T-helper 17 cell (primary cell): ENCODE measurements at regions not wholly inside any gene's neighbourhood (a gene's known extent, or its start where the extent isn't known, plus 50 kb on each side); places are given as distances from the start of the nearest gene placed in this dataset.

Experiments
- ATAC-seq: fragments of 150-1000 bp; cut with Tn5 transposase; 2 replicates; pipeline ENCODE4 v1.10.0; 2021; ENCODE audit warnings: mild to moderate bottlenecking, moderate library complexity
- DNase-seq, 3 donors: peaks; one replicate each; pipeline versions ENCODE4 v3.0.0 to v3.0.0-alpha.2; 2020 to 2021
- H3K9me3 ChIP-seq: one replicate; pipeline ENCODE4 v1.7.0; 2013; ENCODE audit warnings: low read length, mild to moderate bottlenecking; ENCODE audit not compliant: control insufficient read depth, poor library complexity, severe bottlenecking
- H3K27ac Mint-ChIP-seq: one replicate; pipeline ENCODE4 v1.8.0; 2022; ENCODE audit warnings: mild to moderate bottlenecking, moderate library complexity, mixed read lengths
- H3K27me3 Mint-ChIP-seq: one replicate; pipeline ENCODE4 v1.8.0; 2022; ENCODE audit warnings: mixed read lengths
- H3K36me3 Mint-ChIP-seq: one replicate; pipeline ENCODE4 v1.8.0; 2022; ENCODE audit warnings: low read depth, mixed read lengths
- H3K4me1 Mint-ChIP-seq: one replicate; pipeline ENCODE4 v1.8.0; 2022; ENCODE audit warnings: mild to moderate bottlenecking, mixed read lengths
- H3K4me3 Mint-ChIP-seq: one replicate; pipeline ENCODE4 v1.8.0; 2022; ENCODE audit warnings: mild to moderate bottlenecking, moderate library complexity, mixed read lengths

GRCh38 chr7:8893775-8894174 is 460.4 kb downstream of the NXPH1 start:
- Mint-ChIP-seq H3K4me3 (no peak overlapping the region), H3K36me3 (no peaks in the 10 kb centered on the region), H3K27ac (no peak overlapping the region), H3K27me3 (no peaks in the 10 kb centered on the region), H3K4me1 (no peaks in the 10 kb centered on the region)
- no peak for ATAC-seq
- no peak for DNase-seq
- no peaks in the 10 kb centered on the region for H3K9me3 ChIP-seq

- Mint-ChIP-seq H3K4me3 (no peak overlapping the region), H3K4me1 (no peaks in the 10 kb centered on the region), H3K27me3 (no peaks in the 10 kb centered on the region), H3K36me3 (no peaks in the 10 kb centered on the region), H3K27ac (no peak overlapping the region)
- ATAC-seq (no peak), DNase-seq (no peak)
- no peaks in the 10 kb centered on the region for H3K9me3 ChIP-seq
Measured at GRCh38 chr7:8906396-8907075, 473.1 kb downstream of the NXPH1 start.

GRCh38 chr7:8908889-8909288 is 475.5 kb downstream of the NXPH1 start:
- Mint-ChIP-seq H3K4me3 (no peak overlapping the region), H3K27me3 (no peaks in the 10 kb centered on the region), H3K36me3 (no peaks in the 10 kb centered on the region), H3K27ac (no peak overlapping the region), H3K4me1 (no peaks in the 10 kb centered on the region)
- ATAC-seq (no peak), DNase-seq (no peak)
- H3K9me3 ChIP-seq: no peaks in the 10 kb centered on the region

- Mint-ChIP-seq H3K4me1 (no peaks in the 10 kb centered on the region), H3K36me3 (no peaks in the 10 kb centered on the region), H3K27ac (no peak overlapping the region), H3K27me3 (no peaks in the 10 kb centered on the region), H3K4me3 (no peak overlapping the region)
- no peaks in the 10 kb centered on the region for H3K9me3 ChIP-seq
- DNase-seq (no peak), ATAC-seq (no peak)
Measured at GRCh38 chr7:8913682-8914081, 480.3 kb downstream of the NXPH1 start.

GRCh38 chr7:8921807-8922206 is 488.4 kb downstream of the NXPH1 start:
- H3K36me3 Mint-ChIP-seq: no peaks in the 10 kb centered on the region
- no peaks in the 10 kb centered on the region for H3K9me3 ChIP-seq
- DNase-seq: no peak
- H3K27me3 Mint-ChIP-seq: no peaks in the 10 kb centered on the region
- H3K27ac Mint-ChIP-seq: no peak overlapping the region
- no peaks in the 10 kb centered on the region for H3K4me1 Mint-ChIP-seq
- no peak overlapping the region for H3K4me3 Mint-ChIP-seq
- ATAC-seq: no peak

- Mint-ChIP-seq H3K27ac (no peak overlapping the region), H3K27me3 (no peaks in the 10 kb centered on the region), H3K36me3 (no peaks in the 10 kb centered on the region), H3K4me3 (no peak overlapping the region), H3K4me1 (no peaks in the 10 kb centered on the region)
- DNase-seq: no peak
- no peak for ATAC-seq
- no peaks in the 10 kb centered on the region for H3K9me3 ChIP-seq
Measured at GRCh38 chr7:8922726-8923125, 489.3 kb downstream of the NXPH1 start.

- Mint-ChIP-seq H3K36me3 (no peaks in the 10 kb centered on the region), H3K4me1 (no peaks in the 10 kb centered on the region), H3K4me3 (no peak overlapping the region), H3K27me3 (no peaks in the 10 kb centered on the region), H3K27ac (no peak overlapping the region)
- DNase-seq: no peak
- no peaks in the 10 kb centered on the region for H3K9me3 ChIP-seq
- no peak for ATAC-seq
Measured at GRCh38 chr7:8923164-8923806, 489.9 kb downstream of the NXPH1 start.

GRCh38 chr7:8931906-8932646 is 498.7 kb downstream of the NXPH1 start:
- Mint-ChIP-seq H3K27ac (no peak overlapping the region), H3K4me3 (no peak overlapping the region), H3K27me3 (no peaks in the 10 kb centered on the region), H3K4me1 (no peaks in the 10 kb centered on the region), H3K36me3 (no peaks in the 10 kb centered on the region)
- no peaks in the 10 kb centered on the region for H3K9me3 ChIP-seq
- ATAC-seq (no peak), DNase-seq (no peak)

GRCh38 chr7:8932751-8933150 is 499.3 kb downstream of the NXPH1 start:
- Mint-ChIP-seq H3K4me3 (no peak overlapping the region), H3K27ac (no peak overlapping the region), H3K4me1 (no peaks in the 10 kb centered on the region), H3K36me3 (no peaks in the 10 kb centered on the region), H3K27me3 (no peaks in the 10 kb centered on the region)
- DNase-seq (no peak), ATAC-seq (no peak)
- no peaks in the 10 kb centered on the region for H3K9me3 ChIP-seq

- Mint-ChIP-seq H3K36me3 (no peaks in the 10 kb centered on the region), H3K4me3 (no peak overlapping the region), H3K27me3 (no peaks in the 10 kb centered on the region), H3K4me1 (no peaks in the 10 kb centered on the region), H3K27ac (no peak overlapping the region)
- no peaks in the 10 kb centered on the region for H3K9me3 ChIP-seq
- ATAC-seq (no peak), DNase-seq (no peak)
Measured at GRCh38 chr7:8937204-8937603, 503.8 kb downstream of the NXPH1 start.

GRCh38 chr7:8938044-8938805 is 504.8 kb downstream of the NXPH1 start:
- no peaks in the 10 kb centered on the region for H3K27me3 Mint-ChIP-seq
- H3K36me3 Mint-ChIP-seq: no peaks in the 10 kb centered on the region
- H3K4me1 Mint-ChIP-seq: no peaks in the 10 kb centered on the region
- no peaks in the 10 kb centered on the region for H3K9me3 ChIP-seq
- H3K4me3 Mint-ChIP-seq: no peak overlapping the region
- no peak overlapping the region for H3K27ac Mint-ChIP-seq
- ATAC-seq (no peak), DNase-seq (no peak)

GRCh38 chr7:8939446-8939845 is 506.0 kb downstream of the NXPH1 start:
- H3K36me3 Mint-ChIP-seq: no peaks in the 10 kb centered on the region
- no peak for DNase-seq
- no peak overlapping the region for H3K4me3 Mint-ChIP-seq

GRCh38 chr7:8963722-8964121 is 530.3 kb downstream of the NXPH1 start:
- no peaks in the 10 kb centered on the region for H3K9me3 ChIP-seq
- ATAC-seq (no peak), DNase-seq (no peak)
- H3K27me3 Mint-ChIP-seq: no peaks in the 10 kb centered on the region
- no peaks in the 10 kb centered on the region for H3K4me1 Mint-ChIP-seq
- H3K27ac Mint-ChIP-seq: no peak overlapping the region
- no peaks in the 10 kb centered on the region for H3K36me3 Mint-ChIP-seq
- no peak overlapping the region for H3K4me3 Mint-ChIP-seq

More at GRCh38 chr7:8939446-8939845, 506.0 kb downstream of the NXPH1 start:
- no peak overlapping the region for H3K27ac Mint-ChIP-seq
- ATAC-seq: no peak
- H3K4me1 Mint-ChIP-seq: no peaks in the 10 kb centered on the region
- no peaks in the 10 kb centered on the region for H3K27me3 Mint-ChIP-seq
- H3K9me3 ChIP-seq: no peaks in the 10 kb centered on the region
